GM19239 (cell line): ENCODE measurements at regions not wholly inside any gene's neighbourhood (a gene's known extent, or its start where the extent isn't known, plus 50 kb on each side); places are given as distances from the start of the nearest gene placed in this dataset.
"Not testable (repeated sequence)": the region's sequence is repeated elsewhere in the genome, so short reads cannot be mapped to it uniquely, and the experiment has no call there.

Experiments
- DNase-seq: peaks from one replicate; pipeline ENCODE4 v3.0.0; 2011; ENCODE audit warnings: low spot score; ENCODE audit not compliant: insufficient read length
- FAIRE-seq: peaks from 2 replicates; lab custom pipeline; 2011; peaks lifted over from hg19 to GRCh38; lab: Jason Lieb, UNC

DNA sequence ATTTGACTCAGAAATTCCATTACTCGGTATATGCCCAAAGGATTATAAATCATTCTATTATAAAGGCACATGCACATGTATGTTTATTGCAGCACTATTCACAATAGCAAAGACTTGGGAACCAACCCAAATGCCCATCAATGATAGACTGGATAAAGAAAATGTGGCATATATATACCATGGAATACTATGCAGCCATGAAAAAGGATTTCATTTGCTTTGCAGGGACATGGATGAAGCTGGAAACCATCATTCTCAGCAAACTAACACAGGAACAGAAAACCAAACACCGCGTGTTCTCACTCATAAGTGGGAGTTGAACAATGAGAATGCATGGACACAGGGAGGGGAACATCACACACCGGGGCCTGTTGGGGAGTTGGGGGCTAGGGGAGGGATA, 1297.1 kb downstream of the TBC1D22A start:
- not testable (repeated sequence) for FAIRE-seq, DNase-seq

DNA sequence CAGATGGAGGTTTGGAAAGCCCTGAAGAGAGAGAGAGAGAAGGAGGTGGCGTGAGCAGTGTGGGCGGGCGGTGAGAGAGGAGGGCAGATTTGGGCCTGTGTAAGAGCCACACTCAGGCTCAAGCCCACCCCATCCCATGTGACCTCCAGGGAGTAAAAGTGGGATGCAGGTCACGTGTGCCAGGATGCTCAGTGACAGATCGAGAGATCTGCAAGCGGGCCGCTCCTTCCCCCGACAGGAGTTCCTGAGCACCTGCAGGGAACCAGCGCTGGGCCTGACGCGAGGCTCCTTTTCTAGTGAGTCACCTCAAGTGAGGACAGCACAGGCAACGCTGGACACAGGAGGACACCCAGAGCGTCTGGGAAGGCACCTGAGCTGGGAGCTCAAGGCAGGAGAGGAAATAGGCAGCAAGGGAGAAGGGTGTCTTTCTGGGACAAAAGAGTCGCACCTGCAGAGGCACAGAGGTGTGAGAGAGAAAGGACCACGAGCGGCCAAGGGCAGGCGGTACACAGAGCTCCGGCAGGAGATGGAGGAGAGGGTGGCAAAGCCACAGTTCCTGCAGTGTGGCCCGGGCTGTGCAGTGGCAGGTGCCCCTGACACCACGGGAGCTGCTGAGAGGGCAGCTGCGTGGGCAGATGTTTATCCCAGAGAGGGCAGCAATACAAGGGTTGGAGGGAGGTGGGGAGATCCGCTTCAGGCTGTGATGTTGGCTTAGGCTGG, 1294.8 kb downstream of the TBC1D22A start:
- FAIRE-seq (no peak), DNase-seq (no peak)

DNA sequence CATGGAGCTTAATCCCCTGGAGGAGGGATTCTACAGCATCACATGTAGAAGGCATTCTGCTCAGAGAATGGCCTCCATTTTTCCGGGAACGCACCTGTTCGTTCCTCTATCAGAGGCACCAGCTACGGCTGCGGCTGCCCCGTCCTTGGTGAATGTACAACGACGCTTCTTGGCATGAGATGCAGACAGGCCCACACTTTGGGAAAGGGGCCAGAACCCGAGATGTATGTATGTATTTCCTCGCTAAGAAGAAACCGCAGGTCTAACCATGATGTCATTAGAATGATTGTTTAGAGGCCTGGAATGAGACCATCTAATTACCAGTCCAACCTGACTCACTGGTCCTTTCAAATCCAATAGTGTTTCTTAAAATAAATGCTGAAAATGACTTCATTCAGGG, 1293.4 kb downstream of the TBC1D22A start:
- no peak for FAIRE-seq
- no peak for DNase-seq

DNA sequence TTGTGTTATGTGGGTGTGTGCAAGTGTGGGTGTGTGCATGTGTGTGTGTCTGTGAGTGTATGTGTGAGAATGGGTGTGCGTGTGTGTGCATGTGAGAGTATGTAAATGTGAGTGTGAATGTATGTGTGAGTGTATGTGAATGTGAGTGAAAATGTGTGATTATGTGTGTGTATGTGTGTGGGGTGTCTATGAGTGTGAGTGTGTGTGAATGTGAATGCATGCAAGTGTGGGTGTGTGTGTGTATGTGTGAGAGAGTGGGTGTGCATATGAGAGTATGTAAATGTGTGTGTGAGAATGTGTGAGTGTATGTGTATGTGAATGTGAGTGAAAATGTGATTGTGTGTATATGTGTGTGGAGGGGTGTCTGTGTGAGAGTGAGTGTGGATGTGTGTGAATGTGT, 1292.7 kb downstream of the TBC1D22A start:
- DNase-seq: no peak
- no peak for FAIRE-seq

DNA sequence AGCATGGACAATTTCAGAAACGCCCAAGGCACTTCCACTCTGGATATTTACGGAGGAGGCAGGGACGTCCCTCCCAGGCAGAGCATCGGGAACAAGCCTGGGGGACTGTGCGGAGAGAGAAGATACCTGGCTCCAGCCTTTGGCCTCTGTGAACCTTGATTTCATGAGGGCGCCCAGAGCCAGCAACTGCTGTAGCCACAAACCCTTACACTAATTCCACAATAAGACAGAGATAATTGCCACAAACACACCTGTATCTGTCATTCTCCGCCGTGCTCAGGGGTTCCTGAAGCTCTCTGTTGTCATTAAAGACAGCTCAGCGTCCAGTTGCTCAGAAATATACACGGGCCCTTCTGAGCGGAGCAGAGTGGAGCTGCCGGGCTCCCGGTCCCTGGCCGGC, 1292.1 kb downstream of the TBC1D22A start:
- DNase-seq: no peak
- no peak for FAIRE-seq

DNA sequence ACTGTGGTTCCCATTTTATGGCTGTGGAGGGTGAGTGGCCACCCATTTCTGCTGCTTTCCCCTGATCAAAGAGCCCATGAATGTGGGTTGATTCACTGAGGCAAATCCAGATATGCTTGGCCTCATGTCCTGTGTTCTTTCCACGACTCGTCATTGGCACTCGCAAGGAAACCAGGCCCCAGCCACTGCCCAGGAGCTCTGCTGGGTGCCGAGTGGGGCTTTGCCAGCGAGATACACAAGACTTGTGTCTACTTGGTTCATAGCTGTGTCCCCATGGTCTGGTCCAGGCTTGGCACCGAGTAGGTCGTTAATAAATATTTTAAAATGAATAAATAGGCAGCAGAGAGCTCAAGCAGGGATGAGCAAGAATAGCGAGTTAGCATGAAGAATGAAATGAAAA, 1291.5 kb downstream of the TBC1D22A start:
- FAIRE-seq: no peak
- DNase-seq: no peak

DNA sequence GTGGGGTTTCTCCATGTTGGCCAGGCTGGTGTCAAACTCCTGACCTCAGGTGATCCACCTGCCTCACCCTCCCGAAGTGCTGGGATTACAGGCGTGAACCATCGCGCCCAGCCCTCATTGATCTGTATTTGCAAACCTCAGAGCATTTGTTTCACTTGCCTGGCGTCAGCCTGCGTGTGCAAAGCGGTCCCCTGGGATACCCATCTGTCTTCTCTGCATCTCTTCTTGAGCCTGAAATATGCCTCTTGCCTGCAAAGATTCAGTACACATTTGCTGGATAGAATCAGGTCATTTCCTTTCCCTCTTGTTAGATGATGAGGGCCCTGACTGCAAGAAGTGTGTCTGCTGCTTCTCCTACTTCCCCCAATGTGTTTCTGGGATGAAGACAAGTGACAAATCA, 1291.0 kb downstream of the TBC1D22A start:
- FAIRE-seq (no peak), DNase-seq (no peak)

DNA sequence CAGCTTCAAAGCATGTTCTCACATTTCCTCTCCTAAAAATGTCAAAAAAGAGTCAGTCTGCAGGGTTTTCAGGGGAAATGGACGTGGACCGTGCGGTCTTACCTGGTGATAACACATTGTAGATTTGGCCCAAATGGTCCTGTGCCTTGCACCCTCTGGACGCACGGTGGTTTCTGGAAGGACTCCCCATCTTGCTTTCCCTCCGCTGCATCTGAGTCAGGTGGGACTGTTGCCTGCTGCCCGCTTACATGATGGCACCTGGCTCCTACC, 1290.1 kb downstream of the TBC1D22A start:
- DNase-seq: no peak
- FAIRE-seq: no peak

DNA sequence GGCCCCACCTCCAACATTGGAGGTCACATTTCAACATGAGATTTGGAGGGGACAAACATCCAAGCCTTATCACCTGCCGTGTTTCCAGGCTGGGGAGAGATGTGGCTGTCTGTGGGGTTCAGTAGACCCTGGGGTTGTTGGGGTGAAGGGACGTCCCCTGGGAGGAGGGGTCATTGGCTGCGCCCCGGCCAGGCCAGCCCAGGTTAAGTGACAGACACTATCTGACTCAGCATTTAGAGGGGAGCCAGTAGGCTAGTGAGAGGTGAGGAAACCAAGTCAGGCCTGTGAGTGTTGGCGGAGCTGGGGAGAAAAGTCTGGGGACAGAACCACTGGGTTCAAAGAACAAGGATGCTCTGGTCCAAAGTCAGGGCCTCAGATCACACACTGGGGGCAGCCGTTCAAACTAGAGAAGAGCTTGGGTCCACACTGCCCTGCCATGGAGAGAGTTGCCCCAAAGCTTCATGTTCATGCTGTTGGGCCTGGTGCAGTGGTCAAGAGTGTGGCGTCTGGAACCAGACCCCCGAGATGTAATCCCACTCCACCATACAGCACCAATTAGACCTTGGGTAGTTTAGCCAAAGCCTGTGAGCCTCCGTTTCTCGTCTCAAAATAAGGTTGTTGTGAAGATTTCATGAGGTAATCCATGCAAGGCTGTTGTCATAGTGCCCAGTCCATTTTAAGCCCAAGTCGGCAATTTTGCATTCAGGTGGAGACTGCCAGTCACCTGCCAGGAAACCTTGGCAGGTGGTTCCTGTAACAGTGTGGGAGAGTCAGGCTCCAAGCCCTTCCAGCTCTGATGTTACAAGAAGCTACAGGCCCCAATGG, 1289.6 kb downstream of the TBC1D22A start:
- FAIRE-seq (no peak), DNase-seq (no peak)

DNA sequence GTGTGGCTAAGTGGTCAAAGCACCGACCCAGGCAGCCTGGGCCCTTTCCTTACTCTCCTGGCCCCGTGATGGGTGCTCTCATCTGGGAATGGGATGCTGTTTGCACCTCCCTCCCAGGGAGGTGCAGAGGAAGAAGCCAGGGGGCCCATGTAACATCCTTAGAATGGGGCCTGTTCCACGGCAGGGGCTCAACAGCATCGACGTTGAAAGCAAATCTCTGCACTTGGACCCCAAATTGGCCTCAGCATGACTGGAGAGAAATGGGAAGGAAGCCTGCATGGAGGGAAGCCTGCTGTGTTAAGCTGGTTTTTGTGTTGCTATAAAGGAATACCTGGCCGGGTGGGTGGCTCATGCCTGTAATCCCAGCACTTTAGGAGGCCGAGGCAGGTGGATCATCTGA, 1288.4 kb downstream of the TBC1D22A start:
- FAIRE-seq: no peak

DNA sequence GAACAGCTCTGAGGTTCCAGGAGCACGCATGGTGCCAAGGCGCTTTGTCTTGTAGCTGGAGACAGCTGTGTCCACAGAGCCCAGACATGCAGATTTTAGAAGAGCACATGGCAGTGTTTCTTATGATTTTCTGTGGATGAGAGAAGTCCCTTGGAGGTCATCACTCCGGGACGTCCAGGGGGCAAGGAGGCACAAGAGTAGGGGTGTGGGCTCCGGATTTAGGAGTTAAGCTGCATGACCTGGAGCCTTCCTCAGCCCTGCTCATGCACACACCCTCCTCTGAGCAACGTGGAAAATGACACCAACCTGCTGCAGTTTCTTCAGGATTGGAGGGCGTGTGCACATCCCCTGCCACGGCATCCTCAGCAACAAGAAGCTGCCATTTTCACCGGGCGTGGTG, 1286.7 kb downstream of the TBC1D22A start:
- DNase-seq: no peak
- FAIRE-seq: no peak

More for the DNA sequence above, 1288.4 kb downstream of the TBC1D22A start:
- DNase-seq: no peak

DNA sequence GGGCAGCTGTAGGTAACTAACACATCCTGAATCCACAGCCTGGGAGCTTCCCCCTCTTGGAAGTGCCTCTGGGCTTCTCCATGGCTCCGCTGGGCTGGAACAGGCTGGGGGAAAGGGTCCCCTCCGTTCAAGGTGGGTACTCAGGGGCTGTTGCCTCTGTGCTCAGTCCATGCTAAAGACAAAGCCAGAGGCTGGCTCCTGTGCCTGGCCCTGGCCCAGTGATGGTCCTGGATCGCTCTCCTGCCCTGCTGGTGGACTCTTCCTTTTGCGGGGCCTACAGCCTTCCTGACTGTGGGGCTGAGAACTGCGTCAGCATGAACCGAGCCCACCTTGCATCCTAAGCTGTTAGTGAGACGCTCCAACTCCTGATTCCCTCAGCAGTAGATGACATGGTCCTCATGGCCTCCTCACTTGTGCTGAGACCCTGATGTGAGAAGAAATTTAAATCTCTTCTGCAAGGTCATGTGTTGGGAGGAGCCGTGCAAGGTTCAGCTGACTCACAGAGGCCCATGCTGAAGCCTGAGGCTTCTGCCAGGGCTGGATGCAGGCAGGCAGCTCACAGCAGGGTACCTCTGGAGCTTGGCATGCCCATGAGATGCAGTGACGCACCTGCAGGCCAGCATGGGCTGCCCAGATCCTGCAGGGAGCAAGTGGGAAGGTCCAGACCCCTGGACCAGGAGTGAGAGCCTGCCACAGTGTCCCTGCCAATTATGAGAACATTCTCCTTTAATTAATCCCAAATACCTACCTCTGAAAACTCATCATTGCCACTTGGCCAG, 1285.5 kb downstream of the TBC1D22A start:
- DNase-seq (no peak), FAIRE-seq (no peak)

DNA sequence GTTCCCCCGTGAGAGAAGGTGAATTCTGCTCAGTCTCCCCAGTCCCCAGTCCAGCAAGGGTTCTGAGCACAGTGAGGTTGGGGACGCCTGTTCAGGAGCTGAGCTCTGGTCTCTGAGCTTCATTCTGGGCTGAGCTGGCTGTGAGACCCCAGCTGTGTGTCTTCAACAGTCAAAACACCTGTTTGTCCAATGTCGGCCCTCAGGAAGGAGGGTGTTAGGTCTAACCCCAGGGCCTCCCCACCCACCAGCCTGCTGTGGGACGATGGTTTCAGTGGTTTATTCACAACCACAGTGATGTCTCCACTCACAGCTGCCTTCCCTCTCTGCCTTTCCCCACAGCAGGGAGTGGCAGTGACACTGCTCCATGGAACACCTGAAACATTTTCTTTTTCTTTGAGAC, 1282.9 kb downstream of the TBC1D22A start:
- DNase-seq: peak; percentile 53

DNA sequence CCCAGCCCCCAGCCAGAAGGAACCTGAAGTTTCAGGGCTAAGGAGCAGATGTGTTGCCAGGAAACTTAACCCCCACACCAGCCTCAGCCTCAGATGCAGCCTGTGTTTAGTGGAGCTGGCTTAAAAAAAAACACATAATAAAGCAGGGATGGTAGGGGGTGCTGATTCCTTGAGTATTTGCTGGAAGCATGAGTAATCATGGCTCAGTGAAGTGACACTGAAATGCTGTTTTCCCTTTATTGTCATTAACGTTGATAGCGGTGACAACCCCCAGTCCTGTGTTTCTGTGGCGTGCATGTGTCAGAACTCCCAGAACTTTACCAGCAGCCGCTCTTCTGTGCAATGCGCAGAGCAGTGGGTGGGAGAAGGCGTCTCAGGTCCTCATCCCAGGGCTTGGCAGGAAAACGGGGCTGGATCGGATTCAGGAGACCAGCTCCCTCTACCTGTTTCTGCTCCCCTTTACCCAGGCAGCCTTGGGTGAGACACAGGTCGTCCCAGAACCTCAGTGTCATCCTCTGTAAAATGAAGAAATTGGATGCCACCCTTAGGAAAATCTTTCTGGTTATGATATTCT, 1282.1 kb downstream of the TBC1D22A start:
- FAIRE-seq: no peak
- no peak for DNase-seq

More for the DNA sequence above, 1282.9 kb downstream of the TBC1D22A start:
- peak; percentile 93 for FAIRE-seq

DNA sequence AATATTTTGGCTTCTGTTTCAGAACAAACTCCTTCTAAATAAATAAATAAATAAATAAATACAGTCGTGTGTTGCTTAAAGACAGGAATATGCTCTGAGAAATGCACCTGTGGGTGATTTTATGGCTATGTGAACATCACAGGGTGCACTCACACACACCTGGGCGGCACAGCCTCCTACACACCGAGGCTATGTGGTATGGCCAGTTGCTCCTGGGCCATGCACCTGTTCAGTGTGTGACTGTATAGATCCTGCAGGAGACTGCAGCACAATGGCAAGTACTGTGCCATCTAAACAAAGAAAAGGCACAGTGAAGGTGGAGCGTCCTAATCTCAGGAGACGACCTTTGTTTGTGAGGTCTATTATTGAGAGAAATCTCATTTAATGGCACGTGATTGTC, 1281.1 kb downstream of the TBC1D22A start:
- no peak for FAIRE-seq

DNA sequence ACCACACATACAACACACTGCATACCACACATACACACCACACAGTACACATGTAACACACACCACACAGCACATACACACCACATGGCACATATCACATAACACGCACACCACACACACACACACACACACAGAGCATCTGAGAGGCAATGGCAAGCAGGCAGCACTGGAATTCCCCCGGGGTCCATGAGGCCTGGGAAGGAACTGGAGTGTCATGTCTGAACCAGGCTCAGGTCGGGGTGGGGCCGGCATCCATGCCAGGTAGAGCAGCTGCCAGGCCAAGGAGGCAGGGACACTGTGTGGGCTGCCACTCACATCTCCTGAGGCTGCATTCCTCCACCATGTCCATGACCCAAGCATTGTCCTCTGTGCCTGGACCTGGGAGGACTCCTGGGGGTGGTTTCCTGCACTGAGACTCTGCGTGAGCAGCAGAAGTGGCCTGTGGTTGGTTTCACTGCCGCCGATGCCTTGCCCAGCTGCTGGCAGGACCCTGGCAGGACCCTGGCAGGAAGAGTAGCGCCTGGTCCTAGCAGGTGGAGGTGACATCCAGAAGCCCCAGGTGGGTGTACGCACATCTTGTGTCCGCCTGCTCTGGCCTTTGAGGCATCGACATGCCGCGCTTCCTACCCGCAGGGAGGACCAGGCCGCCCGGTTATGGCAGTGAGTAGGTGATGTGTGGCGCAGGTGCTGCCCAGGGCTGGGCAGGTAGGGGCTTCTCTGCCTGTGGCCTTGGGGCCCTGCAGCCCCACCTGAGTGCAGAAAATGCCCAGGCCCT, 1280.4 kb downstream of the TBC1D22A start:
- DNase-seq (no peak), FAIRE-seq (no peak)

More for the DNA sequence above, 1281.1 kb downstream of the TBC1D22A start:
- DNase-seq: no peak

DNA sequence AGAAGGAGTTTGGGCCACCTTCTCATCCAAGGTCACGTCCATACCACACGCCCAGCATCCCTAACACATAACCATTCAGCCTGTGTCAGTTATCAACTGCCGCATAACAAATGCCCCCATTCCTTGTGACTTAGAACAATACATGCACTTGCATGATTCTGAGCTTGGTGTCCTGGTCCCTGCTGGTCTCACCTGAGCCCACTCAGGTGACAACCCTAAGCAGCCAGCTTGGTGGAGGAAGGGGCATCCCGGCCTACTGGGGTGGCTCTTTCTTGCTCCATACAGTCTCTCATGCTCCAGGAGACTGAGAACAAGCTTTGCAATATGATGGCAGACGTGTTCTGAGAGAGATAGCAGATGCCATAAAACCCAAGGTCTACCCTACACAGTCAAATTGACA, 1276.9 kb downstream of the TBC1D22A start:
- DNase-seq (no peak), FAIRE-seq (no peak)

DNA sequence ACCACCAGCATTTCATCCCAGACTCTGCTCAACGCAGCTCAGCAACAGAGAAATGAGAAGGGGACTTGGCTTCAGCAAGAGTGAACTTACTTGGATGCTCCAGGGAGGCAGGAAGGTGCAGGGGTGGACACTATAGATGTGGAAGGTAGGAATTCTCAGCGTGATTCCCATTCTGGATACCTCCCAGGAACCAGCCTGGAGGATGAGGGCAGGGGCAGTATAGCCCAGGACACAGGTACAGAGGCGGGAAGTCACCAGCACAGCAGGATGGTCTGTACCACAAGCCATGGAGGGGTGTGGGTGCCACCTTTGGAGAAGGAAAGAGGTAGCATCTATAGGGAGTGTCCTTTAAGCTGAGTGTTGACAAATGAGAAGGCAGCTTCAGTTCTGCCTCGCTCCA, 1275.2 kb downstream of the TBC1D22A start:
- FAIRE-seq (no peak), DNase-seq (no peak)

DNA sequence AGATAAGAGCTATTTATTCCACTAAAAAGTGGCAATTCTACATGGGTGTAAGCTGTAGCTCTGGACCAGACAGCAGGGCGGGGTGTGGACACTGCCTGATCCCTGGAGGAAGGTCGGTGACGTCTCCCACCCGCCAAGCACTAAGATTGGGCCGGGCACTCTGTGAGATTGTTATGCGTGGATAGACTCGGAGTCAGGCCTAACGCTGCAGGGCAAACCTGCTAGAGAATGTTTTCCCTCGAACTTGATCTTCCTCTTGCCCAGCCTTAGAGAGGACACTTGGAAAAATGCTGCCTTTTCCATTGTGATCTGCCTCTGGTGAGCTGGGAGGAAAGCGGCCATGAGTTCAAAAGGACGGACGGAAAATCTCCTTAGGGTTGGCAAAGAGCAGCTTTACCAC, 1273.4 kb downstream of the TBC1D22A start:
- no peak for FAIRE-seq
- no peak for DNase-seq

DNA sequence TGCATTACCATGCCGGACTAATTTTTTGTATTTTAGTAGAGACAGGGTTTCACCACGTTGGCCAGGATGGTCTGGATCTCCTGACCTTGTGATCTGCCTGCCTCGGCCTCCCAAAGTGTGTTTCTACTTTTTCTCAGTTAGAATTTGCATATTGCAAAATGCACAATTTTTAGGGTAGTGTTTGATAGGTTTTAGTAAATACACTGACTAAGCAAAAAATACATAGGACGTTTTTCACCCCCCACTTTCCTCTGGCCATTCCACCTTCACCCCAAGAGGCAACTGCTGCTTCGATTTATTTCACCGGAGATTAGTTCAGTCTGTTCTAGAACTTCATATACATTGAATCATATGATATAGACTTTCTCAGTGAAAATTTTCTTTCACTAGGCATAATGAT, 1269.1 kb downstream of the TBC1D22A start:
- no peak for DNase-seq
- FAIRE-seq: no peak
